ENCODE measurements at regions not wholly inside any gene's neighbourhood (a gene's known extent, or its start where the extent isn't known, plus 50 kb on each side); places are given as distances from the start of the nearest gene placed in this dataset.

DNA sequence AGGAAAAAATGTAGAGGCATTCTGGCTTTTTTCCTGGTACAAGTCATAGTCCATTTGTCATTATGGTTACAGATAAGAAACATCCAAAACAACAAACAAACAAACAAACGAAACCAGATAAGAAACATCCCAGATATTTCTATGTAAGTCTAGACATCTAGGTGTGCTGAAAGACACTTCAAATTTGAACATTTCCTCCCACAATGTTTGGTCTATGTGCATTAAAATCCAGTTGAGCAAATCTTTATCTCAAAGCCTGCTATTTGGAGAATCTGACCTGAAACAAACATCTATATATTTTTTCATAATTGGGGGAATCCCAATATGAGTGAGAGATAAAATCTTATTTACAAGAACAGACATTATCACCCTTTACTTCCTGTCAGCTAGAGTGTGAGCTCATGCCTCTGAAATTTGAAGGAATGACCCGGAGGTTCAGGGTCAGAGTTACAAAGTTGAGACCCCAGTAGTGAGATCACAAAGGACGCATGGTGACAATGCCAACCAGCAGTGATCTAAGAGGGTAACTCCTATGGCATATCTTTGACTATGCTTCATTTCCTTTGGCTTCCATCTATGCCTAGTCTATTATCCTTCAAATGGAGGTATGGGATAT, 182.9 kb upstream of the ATP1B1 start (continued):
- TF ChIP-seq, protein P1, sequence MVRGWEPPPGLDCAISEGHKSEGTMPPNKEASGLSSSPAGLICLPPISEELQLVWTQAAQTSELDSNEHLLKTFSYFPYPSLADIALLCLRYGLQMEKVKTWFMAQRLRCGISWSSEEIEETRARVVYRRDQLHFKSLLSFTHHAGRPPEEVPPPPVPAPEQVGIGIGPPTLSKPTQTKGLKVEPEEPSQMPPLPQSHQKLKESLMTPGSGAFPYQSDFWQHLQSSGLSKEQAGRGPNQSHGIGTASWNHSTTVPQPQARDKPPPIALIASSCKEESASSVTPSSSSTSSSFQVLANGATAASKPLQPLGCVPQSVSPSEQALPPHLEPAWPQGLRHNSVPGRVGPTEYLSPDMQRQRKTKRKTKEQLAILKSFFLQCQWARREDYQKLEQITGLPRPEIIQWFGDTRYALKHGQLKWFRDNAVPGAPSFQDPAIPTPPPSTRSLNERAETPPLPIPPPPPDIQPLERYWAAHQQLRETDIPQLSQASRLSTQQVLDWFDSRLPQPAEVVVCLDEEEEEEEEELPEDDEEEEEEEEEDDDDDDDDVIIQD (CRISPR knock-in tag; IDR thresholded peaks at IDR 0.05; ENCODE audit: low read depth) = peak; percentile 65; the same call in 1 of the 2 replicates
- TF ChIP-seq, protein P2, sequence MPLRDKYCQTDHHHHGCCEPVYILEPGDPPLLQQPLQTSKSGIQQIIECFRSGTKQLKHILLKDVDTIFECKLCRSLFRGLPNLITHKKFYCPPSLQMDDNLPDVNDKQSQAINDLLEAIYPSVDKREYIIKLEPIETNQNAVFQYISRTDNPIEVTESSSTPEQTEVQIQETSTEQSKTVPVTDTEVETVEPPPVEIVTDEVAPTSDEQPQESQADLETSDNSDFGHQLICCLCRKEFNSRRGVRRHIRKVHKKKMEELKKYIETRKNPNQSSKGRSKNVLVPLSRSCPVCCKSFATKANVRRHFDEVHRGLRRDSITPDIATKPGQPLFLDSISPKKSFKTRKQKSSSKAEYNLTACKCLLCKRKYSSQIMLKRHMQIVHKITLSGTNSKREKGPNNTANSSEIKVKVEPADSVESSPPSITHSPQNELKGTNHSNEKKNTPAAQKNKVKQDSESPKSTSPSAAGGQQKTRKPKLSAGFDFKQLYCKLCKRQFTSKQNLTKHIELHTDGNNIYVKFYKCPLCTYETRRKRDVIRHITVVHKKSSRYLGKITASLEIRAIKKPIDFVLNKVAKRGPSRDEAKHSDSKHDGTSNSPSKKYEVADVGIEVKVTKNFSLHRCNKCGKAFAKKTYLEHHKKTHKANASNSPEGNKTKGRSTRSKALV (CRISPR knock-in tag; IDR thresholded peaks at IDR 0.05) = no peak
- no peak for TF ChIP-seq KLF9 (CRISPR knock-in tag; IDR thresholded peaks at IDR 0.05; ENCODE audit: low read depth)
- TF ChIP-seq ARID5B (CRISPR knock-in tag; IDR thresholded peaks at IDR 0.05) = peak; percentile 53; the same call in 1 of the 2 replicates
- TF ChIP-seq, protein P3, sequence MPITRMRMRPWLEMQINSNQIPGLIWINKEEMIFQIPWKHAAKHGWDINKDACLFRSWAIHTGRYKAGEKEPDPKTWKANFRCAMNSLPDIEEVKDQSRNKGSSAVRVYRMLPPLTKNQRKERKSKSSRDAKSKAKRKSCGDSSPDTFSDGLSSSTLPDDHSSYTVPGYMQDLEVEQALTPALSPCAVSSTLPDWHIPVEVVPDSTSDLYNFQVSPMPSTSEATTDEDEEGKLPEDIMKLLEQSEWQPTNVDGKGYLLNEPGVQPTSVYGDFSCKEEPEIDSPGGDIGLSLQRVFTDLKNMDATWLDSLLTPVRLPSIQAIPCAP (CRISPR knock-in tag; IDR thresholded peaks at IDR 0.05; ENCODE audit: low read depth) = no peak
- no peak for TF ChIP-seq GPBP1L1 (CRISPR knock-in tag; IDR thresholded peaks at IDR 0.05)
- no peak for TF ChIP-seq NR2F6 (IDR thresholded peaks at IDR 0.05)
- TF ChIP-seq NR2F6 (CRISPR knock-in tag; IDR thresholded peaks at IDR 0.05) = peak; percentile 20; the same call in 1 of the 2 replicates
- TF ChIP-seq ETV5 (CRISPR knock-in tag; IDR thresholded peaks at IDR 0.05; ENCODE audit: borderline replicate concordance) = peak; percentile 60; the same call in 1 of the 2 replicates
- peak; percentile 72 for TF ChIP-seq RARA (CRISPR knock-in tag; IDR thresholded peaks at IDR 0.05)
- TF ChIP-seq ZNF484 (CRISPR knock-in tag; IDR thresholded peaks at IDR 0.05; ENCODE audit: borderline replicate concordance, low read depth) = no peak
- no peak for TF ChIP-seq FOXA1 (IDR thresholded peaks at IDR 0.05)
- no peak for TF ChIP-seq FOXA1 (CRISPR knock-in tag; IDR thresholded peaks at IDR 0.05)
- no peak for TF ChIP-seq HDAC6 (IDR thresholded peaks at IDR 0.05; ENCODE audit: low read depth, low read length)
- no peak for TF ChIP-seq NR1H2 (CRISPR knock-in tag; IDR thresholded peaks at IDR 0.05; ENCODE audit: borderline replicate concordance, low read depth)
- TF ChIP-seq CEBPZ (IDR thresholded peaks at IDR 0.05; ENCODE audit: low read length) = no peak
